HL-60 (cell line): ENCODE measurements at regions not wholly inside any gene's neighbourhood (a gene's known extent, or its start where the extent isn't known, plus 50 kb on each side); places are given as distances from the start of the nearest gene placed in this dataset.

Experiments used
- CTCF ChIP-seq: IDR thresholded peaks from one replicate; pipeline ENCODE4 v1.5.1; 2011; ENCODE audit warnings: low read length, control low read depth, inconsistent platforms; ENCODE audit not compliant: insufficient read depth
- GABPA ChIP-seq: IDR thresholded peaks from 2 replicates; pipeline ENCODE4 v1.6.1; 2012; ENCODE audit warnings: low read depth
- REST ChIP-seq: IDR thresholded peaks from 2 replicates; pipeline ENCODE4 v1.6.1; 2012; ENCODE audit warnings: low read depth; ENCODE audit not compliant: insufficient replicate concordance

- TF ChIP-seq REST (no peak), CTCF (no peak), GABPA (no peak)
Measured at GRCh38 chr4:175451238-175451965, 360.7 kb downstream of the GPM6A start.
